COLO829 (cell line): ENCODE measurements at regions not wholly inside any gene's neighbourhood (a gene's known extent, or its start where the extent isn't known, plus 50 kb on each side); places are given as distances from the start of the nearest gene placed in this dataset.
"Not testable (repeated sequence)": the region's sequence is repeated elsewhere in the genome, so short reads cannot be mapped to it uniquely, and the experiment has no call there.

Experiments used
- DNase-seq: peaks from one replicate; pipeline ENCODE4 v3.0.0; 2012; ENCODE audit warnings: low spot score

- no peak for DNase-seq
Observed at GRCh38 chr4:184281231-184282139, 63.8 kb upstream of the ENPP6 start.

GRCh38 chr4:184280591-184281071 is 63.0 kb upstream of the ENPP6 start:
- no peak for DNase-seq

- DNase-seq: no peak
Observed at GRCh38 chr4:184280137-184280536, 62.5 kb upstream of the ENPP6 start.

GRCh38 chr4:184279496-184280061 is 61.9 kb upstream of the ENPP6 start:
- no peak for DNase-seq

GRCh38 chr4:184277769-184278168 is 60.1 kb upstream of the ENPP6 start:
- not testable (repeated sequence) for DNase-seq

GRCh38 chr4:184277010-184277409 is 59.3 kb upstream of the ENPP6 start:
- not testable (repeated sequence) for DNase-seq

- not testable (repeated sequence) for DNase-seq
Observed at GRCh38 chr4:184276346-184276745, 58.7 kb upstream of the ENPP6 start.

- DNase-seq: no peak
Observed at GRCh38 chr4:184275766-184276165, 58.1 kb upstream of the ENPP6 start.

- DNase-seq: no peak
Observed at GRCh38 chr4:184274286-184274951, 56.7 kb upstream of the ENPP6 start.

- DNase-seq: no peak
Observed at GRCh38 chr4:184273166-184274147, 55.8 kb upstream of the ENPP6 start.

GRCh38 chr4:184270808-184271413 is 53.2 kb upstream of the ENPP6 start:
- DNase-seq: no peak

GRCh38 chr4:184269879-184270430 is 52.3 kb upstream of the ENPP6 start:
- no peak for DNase-seq

GRCh38 chr4:184268584-184269160 is 51.0 kb upstream of the ENPP6 start:
- DNase-seq: no peak

- peak; percentile 85 for DNase-seq
Observed at GRCh38 chr4:184267673-184268583, 50.3 kb upstream of the ENPP6 start.
